Right lobe of liver (tissue), 6 donors: ENCODE measurements at regions not wholly inside any gene's neighbourhood (a gene's known extent, or its start where the extent isn't known, plus 50 kb on each side); places are given as distances from the start of the nearest gene placed in this dataset.
"Not testable (repeated sequence)": the region's sequence is repeated elsewhere in the genome, so short reads cannot be mapped to it uniquely, and the experiment has no call there.

Experiments used
- ATAC-seq, 4 donors: fragments of 200-7000 bp; cut with Tn5 transposase; one replicate each; pipeline ENCODE4 v1.9.1; 2020; ENCODE audit warnings: mild to moderate bottlenecking in 4 of 4, moderate library complexity in 4 of 4
- DNase-seq, 3 donors: peaks; one replicate each; pipeline ENCODE4 v3.0.0-alpha.2; 2020
- H3K27ac ChIP-seq, 3 donors: fragments of 200-600 bp; one replicate each; pipeline ENCODE4 v1.8.0; 2022
- H3K27me3 ChIP-seq, 2 donors: fragments of 200-600 bp; one replicate each; pipeline ENCODE4 v1.8.0; 2022
- H3K36me3 ChIP-seq, 4 donors: fragments of 200-600 bp; sonication (generic) in 1 of 4; one replicate each; pipeline versions ENCODE4 v1.5.1 to v1.8.0; 2017 to 2022; ENCODE audit warnings: control low read depth in 1 of 4
- H3K4me1 ChIP-seq, 4 donors: fragments of 200-600 bp; sonication (generic) in 1 of 4; one replicate each; pipeline versions ENCODE4 v1.5.1 to v1.8.0; 2017 to 2022; ENCODE audit warnings: control low read depth in 1 of 4
- H3K4me3 ChIP-seq, 3 donors: fragments of 200-600 bp; one replicate each; pipeline ENCODE4 v1.8.0; 2022
- H3K9me3 ChIP-seq, 4 donors: fragments of 200-600 bp; sonication (generic) in 1 of 4; one replicate each; pipeline versions ENCODE4 v1.5.1 to v1.8.0; 2017 to 2022; ENCODE audit warnings: control low read depth in 1 of 4
- CTCF ChIP-seq, 4 donors: fragments of 200-600 bp in 3 of 4; fragments of 450-650 bp in 1 of 4; IDR thresholded peaks; one replicate each; pipeline versions ENCODE4 v1.5.1 to v1.8.0; 2016 to 2022; ENCODE audit warnings: antibody characterized with exemption in 4 of 4, mild to moderate bottlenecking in 2 of 4
- POLR2A ChIP-seq: fragments of 450-650 bp; IDR thresholded peaks from one replicate; pipeline ENCODE4 v1.6.1; 2017; ENCODE audit warnings: antibody characterized with exemption, mild to moderate bottlenecking
- whole genome bisulfite sequencing: methylation state at CpG from one replicate; pipeline ENCODE4 v1.1.6; 2018; ENCODE audit warnings: low coverage, low lambda C conversion rate; ENCODE audit not compliant: insufficient coverage; ENCODE audit errors: missing lambda C conversion rate; 5-methylcytosine and 5-hydroxymethylcytosine counted together
- intact Hi-C, 2 donors: fragments of 100-400 bp; cut with DNase I; formaldehyde crosslinking; loops; one replicate each; pipeline versions ENCODE4 v1.11.2 to v1.14.1; 2022
- donor health status: DM: no; HTN: yes; CAD: no.
- donor health status: DM: no; HTN: no; CAD: no.
- donor health status: DM: no; HTN: no; CAD: no.
- donor health status: DM: no; HTN: yes; CAD: no.
- donor health status: DM: no; HTN: yes; CAD: no.

GRCh38 chr2:21836719-21837118, 713.0 kb downstream of the TDRD15 start:
- Histone ChIP-seq H3K36me3 (no peaks in the 10 kb centered on the region), H3K27ac (no peak overlapping the region), H3K27me3 (no peaks in the 10 kb centered on the region), H3K4me3 (no peak overlapping the region), H3K4me1 (no peaks in the 10 kb centered on the region), H3K9me3 (no peaks in the 10 kb centered on the region)
- TF ChIP-seq POLR2A (no peak), CTCF (IDR thresholded peaks at IDR 0.05) (no peak)
- ATAC-seq = no peak
- WGBS = 80% methylated on average over 1 of the region's 1 CpG
- intact Hi-C loops = no loop called here
- no peak for DNase-seq

- no peaks in the 10 kb centered on the region for H3K27me3 ChIP-seq
- 27% methylated on average over 5 of the region's 5 CpGs for WGBS
- no peak overlapping the region for H3K4me3 ChIP-seq
- no peak for DNase-seq
- no peaks in the 10 kb centered on the region for H3K4me1 ChIP-seq
- no peak for ATAC-seq
- intact Hi-C loops = no loop called here
- H3K36me3 ChIP-seq = no peaks in the 10 kb centered on the region
- no peak for TF ChIP-seq CTCF (IDR thresholded peaks at IDR 0.05)
- TF ChIP-seq POLR2A = no peak
- H3K9me3 ChIP-seq = no peaks in the 10 kb centered on the region
- H3K27ac ChIP-seq = no peak overlapping the region
Observed at GRCh38 chr2:21837168-21837960, 713.6 kb downstream of the TDRD15 start.

GRCh38 chr2:21841341-21841740, 717.6 kb downstream of the TDRD15 start:
- no peaks in the 10 kb centered on the region for H3K4me1 ChIP-seq
- no peaks in the 10 kb centered on the region for H3K9me3 ChIP-seq
- ATAC-seq = no peak
- WGBS = 50% methylated on average over 1 of the region's 3 CpGs
- no peaks in the 10 kb centered on the region for H3K27me3 ChIP-seq
- no peak for DNase-seq
- H3K4me3 ChIP-seq = no peak overlapping the region
- H3K36me3 ChIP-seq = no peaks in the 10 kb centered on the region
- no peak overlapping the region for H3K27ac ChIP-seq
- intact Hi-C loops = no loop called here
- TF ChIP-seq POLR2A = no peak
- no peak for TF ChIP-seq CTCF (IDR thresholded peaks at IDR 0.05)

GRCh38 chr2:21850367-21850766, 726.6 kb downstream of the TDRD15 start:
- H3K36me3 ChIP-seq, ATAC-seq, H3K9me3 ChIP-seq, H3K27ac ChIP-seq, intact Hi-C loops, DNase-seq, H3K4me1 ChIP-seq, H3K4me3 ChIP-seq, H3K27me3 ChIP-seq: not testable (repeated sequence)
- WGBS = 40% methylated on average over 7 of the region's 7 CpGs

- TF ChIP-seq CTCF (IDR thresholded peaks at IDR 0.05) = no peak
- H3K9me3 ChIP-seq = no peaks in the 10 kb centered on the region
- H3K36me3 ChIP-seq = no peaks in the 10 kb centered on the region
- no peaks in the 10 kb centered on the region for H3K4me1 ChIP-seq
- no peak overlapping the region for H3K4me3 ChIP-seq
- intact Hi-C loops = no loop called here
- DNase-seq = no peak
- no peaks in the 10 kb centered on the region for H3K27me3 ChIP-seq
- no peak for ATAC-seq
- WGBS = 45% methylated on average over 3 of the region's 3 CpGs
- no peak overlapping the region for H3K27ac ChIP-seq
Observed at GRCh38 chr2:21854938-21855337, 731.2 kb downstream of the TDRD15 start.
